Lower lobe of right lung (tissue), 2 donors: ENCODE measurements at regions not wholly inside any gene's neighbourhood (a gene's known extent, or its start where the extent isn't known, plus 50 kb on each side); places are given as distances from the start of the nearest gene placed in this dataset.

ENCODE experiments used
- ATAC-seq, 2 donors: fragments of 200-7000 bp; cut with Tn5 transposase; one replicate each; pipeline ENCODE4 v1.9.1; 2020 to 2022; ENCODE audit warnings: mild to moderate bottlenecking in 2 of 2, moderate library complexity in 2 of 2
- DNase-seq: peaks from one replicate; pipeline ENCODE4 v3.0.0-alpha.2; 2020
- H3K27ac ChIP-seq: fragments of 200-600 bp; one replicate; pipeline ENCODE4 v1.8.0; 2022
- H3K27me3 ChIP-seq: fragments of 200-600 bp; one replicate; pipeline ENCODE4 v1.8.0; 2022; ENCODE audit warnings: low read depth
- H3K36me3 ChIP-seq: fragments of 200-600 bp; one replicate; pipeline ENCODE4 v1.8.0; 2022; ENCODE audit warnings: mild to moderate bottlenecking
- H3K4me1 ChIP-seq: fragments of 200-600 bp; one replicate; pipeline ENCODE4 v1.8.0; 2022
- H3K4me3 ChIP-seq: fragments of 200-600 bp; one replicate; pipeline ENCODE4 v1.8.0; 2022; ENCODE audit warnings: mild to moderate bottlenecking
- H3K9me3 ChIP-seq: fragments of 200-600 bp; one replicate; pipeline ENCODE4 v1.8.0; 2022
- intact Hi-C: fragments of 100-400 bp; cut with DNase I; formaldehyde crosslinking; loops from one replicate; pipeline ENCODE4 v1.11.0; 2022
- TF ChIP-seq, protein P1 (sequence below): fragments of 200-600 bp; IDR thresholded peaks from one replicate; pipeline ENCODE4 v1.8.0; 2022; ENCODE audit warnings: antibody characterized with exemption, mild to moderate bottlenecking
- donor health status: DM: no; HTN: yes; CAD: no; lungs with severe emphysema.

DNA sequence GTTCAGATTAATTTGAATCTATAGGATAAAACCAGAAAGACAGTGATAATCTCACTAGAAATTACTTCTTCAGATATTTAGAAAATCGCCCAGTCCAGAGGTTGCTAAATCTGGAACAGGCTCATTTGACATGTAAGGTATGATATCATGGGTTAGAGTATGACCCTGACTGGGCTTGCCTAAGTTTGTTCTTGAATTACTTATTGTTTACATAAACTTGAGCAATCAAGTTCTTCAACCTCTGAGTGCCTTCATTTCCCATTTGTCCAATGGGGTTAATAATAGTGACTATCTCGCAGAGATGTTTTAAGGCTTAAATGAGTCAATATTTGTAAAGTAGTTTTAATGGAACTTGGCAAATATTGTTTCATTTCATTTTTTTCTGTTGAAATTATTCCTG is 1947.6 kb upstream of the IGFBP7 start:
- no peak overlapping the region for H3K4me3 ChIP-seq
- ATAC-seq, result peak; percentile 52 to 86
- H3K27ac ChIP-seq, result no peak overlapping the region
- no peaks in the 10 kb centered on the region for H3K27me3 ChIP-seq
- TF ChIP-seq, protein P1, sequence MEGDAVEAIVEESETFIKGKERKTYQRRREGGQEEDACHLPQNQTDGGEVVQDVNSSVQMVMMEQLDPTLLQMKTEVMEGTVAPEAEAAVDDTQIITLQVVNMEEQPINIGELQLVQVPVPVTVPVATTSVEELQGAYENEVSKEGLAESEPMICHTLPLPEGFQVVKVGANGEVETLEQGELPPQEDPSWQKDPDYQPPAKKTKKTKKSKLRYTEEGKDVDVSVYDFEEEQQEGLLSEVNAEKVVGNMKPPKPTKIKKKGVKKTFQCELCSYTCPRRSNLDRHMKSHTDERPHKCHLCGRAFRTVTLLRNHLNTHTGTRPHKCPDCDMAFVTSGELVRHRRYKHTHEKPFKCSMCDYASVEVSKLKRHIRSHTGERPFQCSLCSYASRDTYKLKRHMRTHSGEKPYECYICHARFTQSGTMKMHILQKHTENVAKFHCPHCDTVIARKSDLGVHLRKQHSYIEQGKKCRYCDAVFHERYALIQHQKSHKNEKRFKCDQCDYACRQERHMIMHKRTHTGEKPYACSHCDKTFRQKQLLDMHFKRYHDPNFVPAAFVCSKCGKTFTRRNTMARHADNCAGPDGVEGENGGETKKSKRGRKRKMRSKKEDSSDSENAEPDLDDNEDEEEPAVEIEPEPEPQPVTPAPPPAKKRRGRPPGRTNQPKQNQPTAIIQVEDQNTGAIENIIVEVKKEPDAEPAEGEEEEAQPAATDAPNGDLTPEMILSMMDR, result no peak
- DNase-seq, result no peak
- no peaks in the 10 kb centered on the region for H3K36me3 ChIP-seq
- intact Hi-C loops, result no loop called here
- no peaks in the 10 kb centered on the region for H3K4me1 ChIP-seq
- no peaks in the 10 kb centered on the region for H3K9me3 ChIP-seq

DNA sequence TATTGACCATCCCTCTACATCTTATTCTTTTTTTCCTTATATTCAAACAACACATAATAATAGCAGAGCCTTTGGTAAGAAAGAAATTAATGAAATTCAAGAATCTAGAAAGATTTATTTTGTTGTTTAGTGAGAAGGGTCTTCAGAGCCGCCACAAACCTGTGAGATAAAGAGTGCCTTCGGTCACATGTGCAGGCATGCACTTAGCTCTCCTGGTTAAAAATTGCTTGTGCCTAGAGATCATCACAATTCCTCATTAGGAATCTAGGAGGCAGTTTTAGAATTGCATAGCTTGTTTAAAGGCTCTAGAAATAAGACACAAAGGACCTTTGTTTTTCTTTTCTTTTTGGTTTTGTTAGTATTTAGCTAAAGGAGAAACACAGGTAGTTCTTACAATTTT is 1948.4 kb upstream of the IGFBP7 start:
- no peak overlapping the region for H3K27ac ChIP-seq
- ATAC-seq (no peak), DNase-seq (no peak)
- no peaks in the 10 kb centered on the region for H3K9me3 ChIP-seq
- H3K27me3 ChIP-seq, result no peaks in the 10 kb centered on the region
- H3K36me3 ChIP-seq, result no peaks in the 10 kb centered on the region
- TF ChIP-seq, protein P1, result no peak
- no peaks in the 10 kb centered on the region for H3K4me1 ChIP-seq
- intact Hi-C loops, result no loop called here
- H3K4me3 ChIP-seq, result no peak overlapping the region

DNA sequence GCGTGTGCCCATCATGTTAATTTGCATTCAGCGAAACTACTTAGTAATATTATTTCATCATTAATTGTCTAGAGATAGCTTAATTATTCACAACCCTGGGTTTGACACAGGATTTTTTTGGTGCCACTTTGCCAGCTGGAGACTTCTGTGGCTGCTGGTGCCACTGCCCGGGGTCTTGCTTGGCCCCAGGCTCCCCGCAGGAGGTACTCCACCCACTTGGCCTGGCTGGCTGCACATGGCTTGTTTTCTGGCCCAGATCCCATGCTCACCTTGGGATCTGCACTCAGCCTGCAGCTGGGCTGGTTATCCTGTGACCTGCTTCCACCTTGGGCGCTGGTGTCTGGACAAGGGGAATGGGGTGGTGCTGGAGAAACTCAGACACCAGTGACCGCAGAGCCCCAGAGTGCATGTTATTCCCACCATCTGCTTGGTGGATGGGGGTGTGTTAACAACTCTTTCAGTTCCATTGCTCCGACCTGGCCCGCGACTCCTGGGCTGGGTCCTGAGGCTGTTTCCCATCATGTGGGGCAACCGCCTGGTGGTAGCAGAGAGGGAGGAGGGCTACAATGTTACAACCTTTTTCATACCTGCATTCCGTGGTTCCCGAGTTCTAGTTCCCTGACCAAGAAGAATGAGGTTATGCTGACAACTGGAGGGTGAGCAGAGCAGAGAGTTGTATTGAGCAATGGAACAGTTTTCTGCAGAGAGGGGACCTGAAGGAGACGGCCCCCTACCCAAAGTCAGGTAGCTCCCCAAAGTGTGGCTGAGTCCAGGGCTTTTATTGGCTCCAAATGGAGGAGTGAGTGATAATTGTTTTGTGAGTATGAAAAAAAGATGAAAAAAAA is 1950.0 kb upstream of the IGFBP7 start:
- intact Hi-C loops, result no loop called here
- Histone ChIP-seq H3K9me3 (no peaks in the 10 kb centered on the region), H3K4me3 (no peak overlapping the region), H3K27me3 (no peaks in the 10 kb centered on the region), H3K27ac (no peak overlapping the region), H3K36me3 (no peaks in the 10 kb centered on the region), H3K4me1 (no peaks in the 10 kb centered on the region)
- DNase-seq (no peak), ATAC-seq (no peak)
- TF ChIP-seq, protein P1, result no peak

DNA sequence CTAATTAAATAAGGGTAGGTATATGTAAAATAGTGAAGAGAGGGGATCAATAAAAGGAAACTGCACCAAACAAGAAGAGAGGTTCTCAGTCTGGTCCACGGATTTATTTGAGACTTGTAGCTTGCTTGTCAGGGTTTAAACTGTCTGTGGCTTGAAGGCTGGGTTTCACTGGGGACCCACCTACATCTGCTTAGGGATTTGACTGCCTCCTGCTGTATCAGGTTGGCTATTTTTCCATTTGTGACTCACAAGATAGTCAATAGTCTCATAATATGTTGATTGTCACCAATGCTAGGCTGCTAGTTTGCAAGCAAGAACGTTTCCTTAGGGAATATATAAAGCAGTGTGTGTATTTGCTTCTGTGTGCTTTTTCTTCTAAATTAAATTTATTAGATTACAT is 1950.7 kb upstream of the IGFBP7 start:
- TF ChIP-seq, protein P1, result no peak
- Histone ChIP-seq H3K27ac (no peak overlapping the region), H3K4me3 (no peak overlapping the region), H3K27me3 (no peaks in the 10 kb centered on the region), H3K9me3 (no peaks in the 10 kb centered on the region), H3K36me3 (no peaks in the 10 kb centered on the region), H3K4me1 (no peaks in the 10 kb centered on the region)
- intact Hi-C loops, result no loop called here
- ATAC-seq (no peak), DNase-seq (no peak)

DNA sequence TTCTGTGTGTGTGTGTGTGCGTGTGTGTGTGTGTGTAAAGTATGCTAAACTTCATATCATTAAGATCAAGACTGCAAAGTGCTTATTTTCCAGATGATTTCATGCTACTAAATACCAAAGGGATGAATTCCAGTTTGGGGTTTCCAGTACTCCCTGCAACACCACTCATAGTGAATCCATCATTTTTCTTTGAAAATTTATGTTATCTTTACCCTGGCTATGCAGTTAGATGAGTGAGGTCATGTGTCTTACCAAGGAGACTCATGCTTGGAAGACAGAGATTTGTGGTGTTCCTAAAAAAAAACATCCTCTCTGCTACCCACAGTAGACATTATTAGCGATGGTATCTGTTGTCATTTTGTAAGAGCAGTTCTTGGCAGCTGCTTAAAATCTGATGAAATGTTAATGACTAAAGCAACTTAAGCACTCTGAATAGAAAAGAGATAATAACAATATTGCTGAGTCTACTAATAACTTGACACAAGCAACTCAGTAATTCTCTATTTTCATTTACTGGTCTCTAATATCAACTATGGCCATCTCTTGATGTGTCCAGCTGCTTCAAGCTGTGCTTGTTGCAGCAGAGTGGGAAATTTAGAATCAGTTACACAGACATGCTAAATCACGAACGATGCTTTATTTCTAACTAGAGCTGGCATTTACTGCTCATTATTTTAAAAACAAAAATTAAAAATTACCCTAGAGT is 1953.0 kb upstream of the IGFBP7 start:
- H3K4me3 ChIP-seq, result no peak overlapping the region
- TF ChIP-seq, protein P1, result no peak
- H3K4me1 ChIP-seq, result no peaks in the 10 kb centered on the region
- no peaks in the 10 kb centered on the region for H3K9me3 ChIP-seq
- H3K36me3 ChIP-seq, result no peaks in the 10 kb centered on the region
- intact Hi-C loops, result no loop called here
- no peaks in the 10 kb centered on the region for H3K27me3 ChIP-seq
- no peak for ATAC-seq
- DNase-seq, result no peak
- H3K27ac ChIP-seq, result no peak overlapping the region
